ENCODE measurements at regions not wholly inside any gene's neighbourhood (a gene's known extent, or its start where the extent isn't known, plus 50 kb on each side); places are given as distances from the start of the nearest gene placed in this dataset.

- Histone ChIP-seq H3K9me3 (replicated peaks in 1 of 2; ENCODE audit: control insufficient read depth in 2 of 2, insufficient read depth in 1 of 2, low read depth in 1 of 2, low read length in 2 of 2) (no peaks in the 10 kb centered on the region), H3K4me2 (ENCODE audit: insufficient read depth, low read length, poor library complexity, severe bottlenecking) (no peak overlapping the region), H3K23ac (ENCODE audit: low read depth, low read length, poor library complexity) (no peak overlapping the region), H3K27me3 (ENCODE audit: control insufficient read depth in 3 of 3, insufficient read depth in 3 of 3, low read depth in 1 of 3, low read length in 3 of 3) (no peaks in the 10 kb centered on the region), H2BK120ac (ENCODE audit: low read depth, low read length) (no peak overlapping the region), H3K36me3 (replicated peaks in 1 of 2; ENCODE audit: control insufficient read depth in 2 of 2, insufficient read depth in 2 of 2, low read length in 2 of 2) (no peaks in the 10 kb centered on the region), H2AFZ (ENCODE audit: low read length) (no peak overlapping the region), H2BK5ac (ENCODE audit: low read length) (no peak overlapping the region), H3K4ac (ENCODE audit: low read length) (no peak overlapping the region), H3K4me3 (ENCODE audit: low read length in 2 of 2) (no peak overlapping the region), H4K8ac (ENCODE audit: low read depth, low read length) (no peak overlapping the region), H2BK15ac (ENCODE audit: low read length) (no peak overlapping the region), H3K4me1 (ENCODE audit: control insufficient read depth in 2 of 2, insufficient read depth in 1 of 2, low read depth in 1 of 2, low read length in 2 of 2) (peaks cover 0 to 2% of the 10 kb centered on the region in 2 donors), H3K27ac (replicated peaks; ENCODE audit: low read length) (no peak overlapping the region), H3K18ac (ENCODE audit: low read length) (no peak overlapping the region), H2BK12ac (ENCODE audit: low read length) (no peak overlapping the region), H3K14ac (ENCODE audit: low read length) (no peak overlapping the region), H3K79me1 (ENCODE audit: low read depth, low read length) (no peaks in the 10 kb centered on the region), H3K9ac (ENCODE audit: low read depth, low read length, poor library complexity) (no peak overlapping the region), H4K91ac (ENCODE audit: low read depth, low read length, poor library complexity) (no peak overlapping the region), H2AK5ac (ENCODE audit: low read depth, low read length) (no peak overlapping the region)
- WGBS, 2 donors (ENCODE audit: extremely low coverage in 2 of 2, insufficient read length in 2 of 2, insufficient replicate concordance in 1 of 2), result no CpG with 5 or more reads among the region's 3 CpGs
- DNase-seq (ENCODE audit: low spot score), result no peak
Measured at GRCh38 chr13:95441326-95441725, 111.2 kb upstream of the CLDN10 start.

GRCh38 chr13:95444006-95444730 is 108.4 kb upstream of the CLDN10 start:
- H2BK12ac ChIP-seq (ENCODE audit: low read length), result no peak overlapping the region
- no peak overlapping the region for H2AFZ ChIP-seq (ENCODE audit: low read length)
- H3K18ac ChIP-seq (ENCODE audit: low read length), result no peak overlapping the region
- H3K23ac ChIP-seq (ENCODE audit: low read depth, low read length, poor library complexity), result no peak overlapping the region
- no peak overlapping the region for H3K27ac ChIP-seq (replicated peaks; ENCODE audit: low read length)
- H3K4me3 ChIP-seq (ENCODE audit: low read length in 2 of 2), result no peak overlapping the region
- H2BK5ac ChIP-seq (ENCODE audit: low read length), result no peak overlapping the region
- no peak overlapping the region for H4K91ac ChIP-seq (ENCODE audit: low read depth, low read length, poor library complexity)
- no peaks in the 10 kb centered on the region for H3K9me3 ChIP-seq (replicated peaks in 1 of 2; ENCODE audit: control insufficient read depth in 2 of 2, insufficient read depth in 1 of 2, low read depth in 1 of 2, low read length in 2 of 2)
- no peaks in the 10 kb centered on the region for H3K27me3 ChIP-seq (ENCODE audit: control insufficient read depth in 3 of 3, insufficient read depth in 3 of 3, low read depth in 1 of 3, low read length in 3 of 3)
- no peak overlapping the region for H3K4ac ChIP-seq (ENCODE audit: low read length)
- H3K79me1 ChIP-seq (ENCODE audit: low read depth, low read length), result no peaks in the 10 kb centered on the region
- H3K9ac ChIP-seq (ENCODE audit: low read depth, low read length, poor library complexity), result no peak overlapping the region
- H2BK120ac ChIP-seq (ENCODE audit: low read depth, low read length), result no peak overlapping the region
- H4K8ac ChIP-seq (ENCODE audit: low read depth, low read length), result no peak overlapping the region
- no peak overlapping the region for H2AK5ac ChIP-seq (ENCODE audit: low read depth, low read length)
- H3K4me2 ChIP-seq (ENCODE audit: insufficient read depth, low read length, poor library complexity, severe bottlenecking), result no peak overlapping the region
- no peak for DNase-seq (ENCODE audit: low spot score)
- H3K4me1 ChIP-seq (ENCODE audit: control insufficient read depth in 2 of 2, insufficient read depth in 1 of 2, low read depth in 1 of 2, low read length in 2 of 2), result peaks cover 2% of the 10 kb centered on the region in 2 donors
- WGBS, 2 donors (ENCODE audit: extremely low coverage in 2 of 2, insufficient read length in 2 of 2, insufficient replicate concordance in 1 of 2), result no CpG with 5 or more reads among the region's 6 CpGs
- no peak overlapping the region for H3K14ac ChIP-seq (ENCODE audit: low read length)
- no peaks in the 10 kb centered on the region for H3K36me3 ChIP-seq (replicated peaks in 1 of 2; ENCODE audit: control insufficient read depth in 2 of 2, insufficient read depth in 2 of 2, low read length in 2 of 2)
- no peak overlapping the region for H2BK15ac ChIP-seq (ENCODE audit: low read length)

DNA sequence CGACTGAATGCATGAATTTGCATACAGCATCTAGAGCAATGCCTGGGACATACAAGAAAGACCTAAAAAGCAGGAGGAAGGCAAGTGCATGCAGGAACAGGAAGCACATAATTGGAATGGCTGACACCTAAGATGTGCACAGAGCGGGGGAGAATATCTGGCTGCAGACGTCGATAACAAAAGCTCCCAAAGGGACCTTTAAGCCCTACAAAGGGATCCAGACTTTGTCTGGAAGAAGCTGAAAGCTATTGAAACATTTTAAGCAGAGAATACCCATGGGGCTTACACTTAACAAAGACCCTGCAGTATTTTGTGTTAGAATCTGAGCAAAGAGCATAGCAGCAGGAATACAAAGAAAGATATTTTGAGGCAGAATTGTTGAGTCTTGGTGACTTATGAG is 107.4 kb upstream of the CLDN10 start:
- Histone ChIP-seq H3K79me1 (ENCODE audit: low read depth, low read length) (no peaks in the 10 kb centered on the region), H2AFZ (ENCODE audit: low read length) (peak overlapping the region; percentile 58), H2BK15ac (ENCODE audit: low read length) (no peak overlapping the region), H3K36me3 (replicated peaks in 1 of 2; ENCODE audit: control insufficient read depth in 2 of 2, insufficient read depth in 2 of 2, low read length in 2 of 2) (no peaks in the 10 kb centered on the region), H3K27me3 (ENCODE audit: control insufficient read depth in 3 of 3, insufficient read depth in 3 of 3, low read depth in 1 of 3, low read length in 3 of 3) (no peaks in the 10 kb centered on the region), H4K8ac (ENCODE audit: low read depth, low read length) (no peak overlapping the region), H3K27ac (replicated peaks; ENCODE audit: low read length) (no peak overlapping the region), H3K9me3 (replicated peaks in 1 of 2; ENCODE audit: control insufficient read depth in 2 of 2, insufficient read depth in 1 of 2, low read depth in 1 of 2, low read length in 2 of 2) (no peaks in the 10 kb centered on the region), H3K4ac (ENCODE audit: low read length) (no peak overlapping the region), H3K4me3 (ENCODE audit: low read length in 2 of 2) (no peak overlapping the region), H2BK12ac (ENCODE audit: low read length) (no peak overlapping the region), H4K91ac (ENCODE audit: low read depth, low read length, poor library complexity) (no peak overlapping the region), H3K4me1 (ENCODE audit: control insufficient read depth in 2 of 2, insufficient read depth in 1 of 2, low read depth in 1 of 2, low read length in 2 of 2) (peaks cover 2% of the 10 kb centered on the region in 2 donors), H3K4me2 (ENCODE audit: insufficient read depth, low read length, poor library complexity, severe bottlenecking) (no peak overlapping the region), H3K9ac (ENCODE audit: low read depth, low read length, poor library complexity) (no peak overlapping the region), H2BK5ac (ENCODE audit: low read length) (no peak overlapping the region), H2AK5ac (ENCODE audit: low read depth, low read length) (no peak overlapping the region), H3K23ac (ENCODE audit: low read depth, low read length, poor library complexity) (no peak overlapping the region), H3K18ac (ENCODE audit: low read length) (no peak overlapping the region), H3K14ac (ENCODE audit: low read length) (no peak overlapping the region), H2BK120ac (ENCODE audit: low read depth, low read length) (no peak overlapping the region)
- DNase-seq (ENCODE audit: low spot score), result no peak
- WGBS, 2 donors (ENCODE audit: extremely low coverage in 2 of 2, insufficient read length in 2 of 2, insufficient replicate concordance in 1 of 2), result no CpG with 5 or more reads among the region's 4 CpGs

GRCh38 chr13:95447814-95448213 is 104.7 kb upstream of the CLDN10 start:
- no peak for DNase-seq (ENCODE audit: low spot score)
- Histone ChIP-seq H3K4ac (ENCODE audit: low read length) (no peak overlapping the region), H2BK15ac (ENCODE audit: low read length) (no peak overlapping the region), H3K4me1 (ENCODE audit: control insufficient read depth in 2 of 2, insufficient read depth in 1 of 2, low read depth in 1 of 2, low read length in 2 of 2) (peaks cover 2% of the 10 kb centered on the region in 2 donors), H3K4me2 (ENCODE audit: insufficient read depth, low read length, poor library complexity, severe bottlenecking) (no peak overlapping the region), H3K27ac (replicated peaks; ENCODE audit: low read length) (no peak overlapping the region), H2BK5ac (ENCODE audit: low read length) (no peak overlapping the region), H3K4me3 (ENCODE audit: low read length in 2 of 2) (no peak overlapping the region), H3K14ac (ENCODE audit: low read length) (peak overlapping the region; percentile 3), H3K27me3 (ENCODE audit: control insufficient read depth in 3 of 3, insufficient read depth in 3 of 3, low read depth in 1 of 3, low read length in 3 of 3) (no peaks in the 10 kb centered on the region), H3K36me3 (replicated peaks in 1 of 2; ENCODE audit: control insufficient read depth in 2 of 2, insufficient read depth in 2 of 2, low read length in 2 of 2) (no peaks in the 10 kb centered on the region), H4K91ac (ENCODE audit: low read depth, low read length, poor library complexity) (no peak overlapping the region), H3K9ac (ENCODE audit: low read depth, low read length, poor library complexity) (no peak overlapping the region), H3K79me1 (ENCODE audit: low read depth, low read length) (no peaks in the 10 kb centered on the region), H2AFZ (ENCODE audit: low read length) (no peak overlapping the region), H2AK5ac (ENCODE audit: low read depth, low read length) (no peak overlapping the region), H3K9me3 (replicated peaks in 1 of 2; ENCODE audit: control insufficient read depth in 2 of 2, insufficient read depth in 1 of 2, low read depth in 1 of 2, low read length in 2 of 2) (no peaks in the 10 kb centered on the region), H4K8ac (ENCODE audit: low read depth, low read length) (no peak overlapping the region), H3K18ac (ENCODE audit: low read length) (peak overlapping the region; percentile 22), H2BK120ac (ENCODE audit: low read depth, low read length) (no peak overlapping the region), H3K23ac (ENCODE audit: low read depth, low read length, poor library complexity) (no peak overlapping the region), H2BK12ac (ENCODE audit: low read length) (no peak overlapping the region)
- WGBS, 2 donors (ENCODE audit: extremely low coverage in 2 of 2, insufficient read length in 2 of 2, insufficient replicate concordance in 1 of 2), result 100% methylated on average over 1 of the region's 8 CpGs; no CpG with 5 or more reads in 1 of the 2 donors

All from neuronal stem cell (in vitro differentiated cells).